ENCODE measurements at regions not wholly inside any gene's neighbourhood (a gene's known extent, or its start where the extent isn't known, plus 50 kb on each side); places are given as distances from the start of the nearest gene placed in this dataset.

DNA sequence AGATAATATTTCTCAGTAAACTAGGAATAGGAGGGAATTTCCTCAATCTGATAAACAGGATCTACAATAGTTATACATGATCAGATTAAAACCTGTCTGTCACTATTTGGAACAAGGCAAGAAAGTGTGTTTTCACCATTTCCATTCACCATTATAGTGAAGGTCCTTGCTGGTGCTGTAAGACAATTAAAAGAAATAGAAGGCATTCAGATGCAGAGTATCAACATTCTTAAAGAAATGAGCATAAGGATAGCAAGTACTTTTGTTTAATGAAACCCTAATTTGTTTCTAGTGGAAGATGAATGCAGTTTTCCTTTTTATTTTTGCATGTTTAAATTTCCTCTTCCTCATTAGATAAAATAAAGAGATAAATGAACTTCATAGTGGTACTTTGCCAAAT, 693.7 kb downstream of the PLCL1 start:
- intact Hi-C loops (cut with micrococcal nuclease): no loop called here
- H3K9me1 ChIP-seq (replicated peaks; ENCODE audit: control insufficient read depth, extremely low read depth, insufficient read depth, low read length): no peaks in the 10 kb centered on the region
- H4K20me1 ChIP-seq (replicated peaks; ENCODE audit: control insufficient read depth, extremely low read depth, insufficient read depth, low read length): no peaks in the 10 kb centered on the region
- H3K9me3 ChIP-seq (replicated peaks; ENCODE audit: control insufficient read depth, insufficient read depth, low read length): no peaks in the 10 kb centered on the region
- H3K79me2 ChIP-seq (ENCODE audit: control insufficient read depth, insufficient read depth, low read length): no peaks in the 10 kb centered on the region
- H3K4me1 ChIP-seq (ENCODE audit: control insufficient read depth, extremely low read depth, insufficient read depth, low read length): no peaks in the 10 kb centered on the region
- ChIA-PET CTCF (no interaction called here), POLR2A (no interaction called here)
- no peak for TF ChIP-seq POLR2A (IDR thresholded peaks at IDR 0.05; ENCODE audit: low read depth, low read length)
- TF ChIP-seq, protein P1, sequence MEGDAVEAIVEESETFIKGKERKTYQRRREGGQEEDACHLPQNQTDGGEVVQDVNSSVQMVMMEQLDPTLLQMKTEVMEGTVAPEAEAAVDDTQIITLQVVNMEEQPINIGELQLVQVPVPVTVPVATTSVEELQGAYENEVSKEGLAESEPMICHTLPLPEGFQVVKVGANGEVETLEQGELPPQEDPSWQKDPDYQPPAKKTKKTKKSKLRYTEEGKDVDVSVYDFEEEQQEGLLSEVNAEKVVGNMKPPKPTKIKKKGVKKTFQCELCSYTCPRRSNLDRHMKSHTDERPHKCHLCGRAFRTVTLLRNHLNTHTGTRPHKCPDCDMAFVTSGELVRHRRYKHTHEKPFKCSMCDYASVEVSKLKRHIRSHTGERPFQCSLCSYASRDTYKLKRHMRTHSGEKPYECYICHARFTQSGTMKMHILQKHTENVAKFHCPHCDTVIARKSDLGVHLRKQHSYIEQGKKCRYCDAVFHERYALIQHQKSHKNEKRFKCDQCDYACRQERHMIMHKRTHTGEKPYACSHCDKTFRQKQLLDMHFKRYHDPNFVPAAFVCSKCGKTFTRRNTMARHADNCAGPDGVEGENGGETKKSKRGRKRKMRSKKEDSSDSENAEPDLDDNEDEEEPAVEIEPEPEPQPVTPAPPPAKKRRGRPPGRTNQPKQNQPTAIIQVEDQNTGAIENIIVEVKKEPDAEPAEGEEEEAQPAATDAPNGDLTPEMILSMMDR (IDR thresholded peaks at IDR 0.05; ENCODE audit: extremely low read depth in 1 of 2, insufficient read depth in 1 of 2, low read depth in 1 of 2, low read length in 2 of 2): no peak
- TF ChIP-seq FOS (IDR thresholded peaks at IDR 0.05; ENCODE audit: borderline replicate concordance, insufficient read depth, low read length): no peak
- TF ChIP-seq JUN (IDR thresholded peaks at IDR 0.05; ENCODE audit: borderline replicate concordance, insufficient read depth, insufficient read length, low read depth): no peak
- no peak for TF ChIP-seq GATA2 (IDR thresholded peaks at IDR 0.05; ENCODE audit: insufficient read depth, insufficient read length, low read depth, low read length)
- TF ChIP-seq, protein P2, sequence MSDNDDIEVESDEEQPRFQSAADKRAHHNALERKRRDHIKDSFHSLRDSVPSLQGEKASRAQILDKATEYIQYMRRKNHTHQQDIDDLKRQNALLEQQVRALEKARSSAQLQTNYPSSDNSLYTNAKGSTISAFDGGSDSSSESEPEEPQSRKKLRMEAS (IDR thresholded peaks at IDR 0.05; ENCODE audit: insufficient read depth, insufficient read length): no peak
- no peak for FAIRE-seq
- H3K27ac ChIP-seq (ENCODE audit: insufficient read depth, low read depth, low read length): no peak overlapping the region
- H3K9ac ChIP-seq (replicated peaks; ENCODE audit: extremely low read depth, insufficient read depth, low read length): no peak overlapping the region
- no peak overlapping the region for H2AFZ ChIP-seq (ENCODE audit: low read depth, low read length)
- dilution Hi-C loops (cut with MboI; ENCODE audit: extremely low pct_ligation_motif_present, low sequenced_read_pairs): no loop called here
- H3K4me2 ChIP-seq (ENCODE audit: insufficient read depth, low read length): no peak overlapping the region
- DNase-seq (ENCODE audit: low read depth, low spot score): no peak
- no peak overlapping the region for H3K4me3 ChIP-seq (replicated peaks in 1 of 3; ENCODE audit: insufficient read depth in 1 of 3, low read depth in 1 of 3, low read length in 3 of 3)
- no peaks in the 10 kb centered on the region for H3K36me3 ChIP-seq (ENCODE audit: control insufficient read depth in 2 of 2, extremely low read depth in 1 of 2, insufficient read depth in 2 of 2, low read length in 2 of 2)
- BruUV-seq (replicated peaks): no TSS peak
- H3K27me3 ChIP-seq (ENCODE audit: control insufficient read depth in 2 of 2, insufficient read depth in 2 of 2, low read length in 2 of 2): no peaks in the 10 kb centered on the region

DNA sequence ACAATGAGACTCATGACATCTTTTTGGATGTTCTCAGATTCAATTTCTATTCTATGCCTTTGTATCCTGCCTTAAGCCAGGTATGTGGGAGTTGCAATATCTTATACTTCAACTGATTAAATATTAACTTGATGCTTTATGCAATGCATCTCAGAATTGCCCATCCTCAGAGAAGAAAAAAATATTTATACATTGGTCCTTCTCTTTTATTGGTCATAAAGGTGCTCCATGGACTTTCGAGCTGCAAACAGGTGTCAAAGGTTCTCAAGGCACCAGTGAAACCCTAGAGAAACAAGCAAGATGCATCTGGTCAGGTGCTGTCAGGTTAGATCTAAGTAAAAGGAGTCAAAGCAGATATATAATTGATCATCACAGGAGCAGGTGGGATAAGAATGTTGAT, 690.5 kb downstream of the PLCL1 start:
- H3K9me3 ChIP-seq (replicated peaks; ENCODE audit: control insufficient read depth, insufficient read depth, low read length): no peaks in the 10 kb centered on the region
- BruUV-seq (replicated peaks): no TSS peak
- H2AFZ ChIP-seq (ENCODE audit: low read depth, low read length): no peak overlapping the region
- H3K9me1 ChIP-seq (replicated peaks; ENCODE audit: control insufficient read depth, extremely low read depth, insufficient read depth, low read length): no peaks in the 10 kb centered on the region
- no peak overlapping the region for H3K4me2 ChIP-seq (ENCODE audit: insufficient read depth, low read length)
- DNase-seq (ENCODE audit: low read depth, low spot score): no peak
- H3K4me3 ChIP-seq (replicated peaks in 1 of 3; ENCODE audit: insufficient read depth in 1 of 3, low read depth in 1 of 3, low read length in 3 of 3): no peak overlapping the region
- H3K36me3 ChIP-seq (ENCODE audit: control insufficient read depth in 2 of 2, extremely low read depth in 1 of 2, insufficient read depth in 2 of 2, low read length in 2 of 2): no peaks in the 10 kb centered on the region
- FAIRE-seq: no peak
- TF ChIP-seq FOS (IDR thresholded peaks at IDR 0.05; ENCODE audit: borderline replicate concordance, insufficient read depth, low read length) (no peak), POLR2AphosphoS5 (IDR thresholded peaks at IDR 0.05; ENCODE audit: insufficient read depth, low read depth, low read length) (no peak), POLR2A (IDR thresholded peaks at IDR 0.05; ENCODE audit: low read depth, low read length) (no peak), JUN (IDR thresholded peaks at IDR 0.05; ENCODE audit: borderline replicate concordance, insufficient read depth, insufficient read length, low read depth) (no peak), EZH2 (IDR thresholded peaks at IDR 0.05; ENCODE audit: borderline replicate concordance, low read depth, low read length, severe bottlenecking) (no peak), MYC (IDR thresholded peaks at IDR 0.05; ENCODE audit: low read depth, low read length) (no peak), GATA2 (IDR thresholded peaks at IDR 0.05; ENCODE audit: insufficient read depth, insufficient read length, low read depth, low read length) (no peak)
- TF ChIP-seq, protein P2 (IDR thresholded peaks at IDR 0.05; ENCODE audit: insufficient read depth, insufficient read length): no peak
- TF ChIP-seq, protein P1 (IDR thresholded peaks at IDR 0.05; ENCODE audit: extremely low read depth in 1 of 2, insufficient read depth in 1 of 2, low read depth in 1 of 2, low read length in 2 of 2): no peak
- intact Hi-C loops (cut with micrococcal nuclease) (no loop called here), dilution Hi-C loops (cut with MboI; ENCODE audit: extremely low pct_ligation_motif_present, low sequenced_read_pairs) (no loop called here)
- ChIA-PET POLR2A (no interaction called here), CTCF (no interaction called here)
- H3K79me2 ChIP-seq (ENCODE audit: control insufficient read depth, insufficient read depth, low read length): no peaks in the 10 kb centered on the region
- H4K20me1 ChIP-seq (replicated peaks; ENCODE audit: control insufficient read depth, extremely low read depth, insufficient read depth, low read length): no peaks in the 10 kb centered on the region
- H3K4me1 ChIP-seq (ENCODE audit: control insufficient read depth, extremely low read depth, insufficient read depth, low read length): no peaks in the 10 kb centered on the region
- no peak overlapping the region for H3K9ac ChIP-seq (replicated peaks; ENCODE audit: extremely low read depth, insufficient read depth, low read length)
- H3K27ac ChIP-seq (ENCODE audit: insufficient read depth, low read depth, low read length): no peak overlapping the region
- no peaks in the 10 kb centered on the region for H3K27me3 ChIP-seq (ENCODE audit: control insufficient read depth in 2 of 2, insufficient read depth in 2 of 2, low read length in 2 of 2)
